ENCODE measurements at regions not wholly inside any gene's neighbourhood (a gene's known extent, or its start where the extent isn't known, plus 50 kb on each side); places are given as distances from the start of the nearest gene placed in this dataset.
A peak's percentile ranks its signal among the peaks of the same experiment; 100 is the strongest.

DNA sequence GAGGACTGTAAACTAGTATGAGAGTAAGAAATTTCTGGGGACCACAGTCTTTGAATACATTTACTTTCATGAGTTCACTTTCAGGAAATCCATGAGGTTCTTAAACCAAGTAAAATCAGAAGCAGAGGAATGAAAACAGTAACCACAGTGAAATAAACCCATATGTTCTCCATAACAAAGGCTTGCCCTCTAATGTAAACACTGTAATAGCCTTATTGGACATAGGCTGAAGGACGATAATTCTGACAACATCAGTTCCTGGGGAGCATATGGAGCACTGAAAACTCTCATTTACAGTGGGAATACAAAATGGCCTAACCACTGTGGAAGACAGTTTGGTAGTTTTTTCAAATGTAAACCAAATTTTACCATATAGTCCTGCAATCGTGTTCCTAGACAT, 965.8 kb downstream of the NSUN3 start:
- Histone ChIP-seq H3K27me3 (no peaks in the 10 kb centered on the region), H3F3A (ENCODE audit: low read depth) (no peaks in the 10 kb centered on the region), H4K20me1 (ENCODE audit: low read depth) (no peaks in the 10 kb centered on the region), H3K36me3 (no peaks in the 10 kb centered on the region), H3K9ac (no peak overlapping the region), H3K4me2 (no peak overlapping the region), H3K79me2 (ENCODE audit: low read depth) (no peaks in the 10 kb centered on the region), H3K27ac (no peak overlapping the region), H2AFZ (replicated peaks) (peak overlapping the region; percentile 55), H3K4me3 (no peak overlapping the region), H3K9me3 (ENCODE audit: low read depth) (no peaks in the 10 kb centered on the region), H3K4me1 (no peaks in the 10 kb centered on the region)
- H3K9me3 Mint-ChIP-seq = no peaks in the 10 kb centered on the region
- TF ChIP-seq CTCF (IDR thresholded peaks at IDR 0.05) = no peak
- no peak for TF ChIP-seq EZH2phosphoT487 (IDR thresholded peaks at IDR 0.05)
- no peak for TF ChIP-seq EZH2 (IDR thresholded peaks at IDR 0.05)
- H3K4me1 Mint-ChIP-seq = no peaks in the 10 kb centered on the region
- no peak overlapping the region for H3K27ac Mint-ChIP-seq
- peaks cover 2% of the 10 kb centered on the region for H3K27me3 Mint-ChIP-seq (ENCODE audit: insufficient read depth, low read depth)
- H3K4me3 Mint-ChIP-seq = no peak overlapping the region
- no peak for DNase-seq (ENCODE audit: low spot score)
- H3K36me3 Mint-ChIP-seq = no peaks in the 10 kb centered on the region

GRCh38 chr3:95029644-95030043, 966.8 kb downstream of the NSUN3 start:
- Histone ChIP-seq H3K27me3 (no peaks in the 10 kb centered on the region), H3K4me2 (no peak overlapping the region), H3F3A (ENCODE audit: low read depth) (no peaks in the 10 kb centered on the region), H4K20me1 (ENCODE audit: low read depth) (no peaks in the 10 kb centered on the region), H3K27ac (no peak overlapping the region), H3K9ac (no peak overlapping the region), H3K4me1 (no peaks in the 10 kb centered on the region), H3K79me2 (ENCODE audit: low read depth) (no peaks in the 10 kb centered on the region), H3K36me3 (no peaks in the 10 kb centered on the region), H3K4me3 (no peak overlapping the region), H2AFZ (replicated peaks) (no peak overlapping the region), H3K9me3 (ENCODE audit: low read depth) (no peaks in the 10 kb centered on the region)
- H3K27me3 Mint-ChIP-seq (ENCODE audit: insufficient read depth, low read depth) = peaks cover 2% of the 10 kb centered on the region
- no peaks in the 10 kb centered on the region for H3K36me3 Mint-ChIP-seq
- H3K4me3 Mint-ChIP-seq = no peak overlapping the region
- H3K9me3 Mint-ChIP-seq = no peaks in the 10 kb centered on the region
- no peak for TF ChIP-seq EZH2phosphoT487 (IDR thresholded peaks at IDR 0.05)
- no peak for TF ChIP-seq EZH2 (IDR thresholded peaks at IDR 0.05)
- TF ChIP-seq CTCF (IDR thresholded peaks at IDR 0.05) = no peak
- no peaks in the 10 kb centered on the region for H3K4me1 Mint-ChIP-seq
- no peak overlapping the region for H3K27ac Mint-ChIP-seq
- no peak for DNase-seq (ENCODE audit: low spot score)

GRCh38 chr3:95036526-95037021, 973.7 kb downstream of the NSUN3 start:
- Mint-ChIP-seq H3K4me3 (no peak overlapping the region), H3K4me1 (peaks cover 6% of the 10 kb centered on the region), H3K36me3 (no peaks in the 10 kb centered on the region), H3K9me3 (peaks cover 10% of the 10 kb centered on the region), H3K27me3 (ENCODE audit: insufficient read depth, low read depth) (peaks cover 3% of the 10 kb centered on the region), H3K27ac (no peak overlapping the region)
- Histone ChIP-seq H3K9ac (no peak overlapping the region), H2AFZ (replicated peaks) (no peak overlapping the region), H3K36me3 (no peaks in the 10 kb centered on the region), H3K27me3 (no peaks in the 10 kb centered on the region), H3K4me3 (no peak overlapping the region), H3F3A (ENCODE audit: low read depth) (no peaks in the 10 kb centered on the region), H3K79me2 (ENCODE audit: low read depth) (no peaks in the 10 kb centered on the region), H3K27ac (no peak overlapping the region), H3K4me1 (no peaks in the 10 kb centered on the region), H3K4me2 (no peak overlapping the region), H4K20me1 (ENCODE audit: low read depth) (no peaks in the 10 kb centered on the region), H3K9me3 (ENCODE audit: low read depth) (no peaks in the 10 kb centered on the region)
- TF ChIP-seq CTCF (IDR thresholded peaks at IDR 0.05) (no peak), EZH2 (IDR thresholded peaks at IDR 0.05) (no peak), EZH2phosphoT487 (IDR thresholded peaks at IDR 0.05) (no peak)
- DNase-seq (ENCODE audit: low spot score) = no peak

Data from neural progenitor cell (in vitro differentiated cells).